ENCODE measurements at regions not wholly inside any gene's neighbourhood (a gene's known extent, or its start where the extent isn't known, plus 50 kb on each side); places are given as distances from the start of the nearest gene placed in this dataset.

DNA sequence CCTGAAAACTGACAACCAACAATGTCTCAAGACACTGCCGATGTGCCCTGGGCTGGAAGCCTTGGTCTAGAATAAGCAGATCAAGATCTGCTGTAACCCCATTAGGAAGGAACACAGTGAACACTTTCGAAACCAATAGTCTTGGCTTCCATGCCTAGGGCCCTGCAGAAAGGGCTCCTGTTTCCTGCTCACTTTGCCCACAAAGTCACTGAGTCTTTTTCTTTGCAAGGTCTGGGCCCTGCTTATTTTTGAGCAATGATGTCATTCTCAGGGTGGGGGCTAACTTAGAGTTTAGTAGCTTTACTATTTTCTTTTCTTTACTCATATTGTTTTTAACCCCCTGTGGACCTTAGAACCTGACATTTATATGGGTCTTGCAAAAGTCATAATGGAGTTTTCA, 704.2 kb upstream of the TMEM132C start:
- H3K9me1 ChIP-seq (replicated peaks; ENCODE audit: control insufficient read depth, extremely low read depth, insufficient read depth, low read length): no peaks in the 10 kb centered on the region
- no peak for TF ChIP-seq JUN (IDR thresholded peaks at IDR 0.05; ENCODE audit: borderline replicate concordance, insufficient read depth, insufficient read length, low read depth)
- TF ChIP-seq POLR2AphosphoS5 (IDR thresholded peaks at IDR 0.05; ENCODE audit: insufficient read depth, low read depth, low read length): no peak
- TF ChIP-seq EZH2 (IDR thresholded peaks at IDR 0.05; ENCODE audit: borderline replicate concordance, low read depth, low read length, severe bottlenecking): no peak
- TF ChIP-seq, protein P1, sequence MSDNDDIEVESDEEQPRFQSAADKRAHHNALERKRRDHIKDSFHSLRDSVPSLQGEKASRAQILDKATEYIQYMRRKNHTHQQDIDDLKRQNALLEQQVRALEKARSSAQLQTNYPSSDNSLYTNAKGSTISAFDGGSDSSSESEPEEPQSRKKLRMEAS (IDR thresholded peaks at IDR 0.05; ENCODE audit: insufficient read depth, insufficient read length): no peak
- TF ChIP-seq, protein P2, sequence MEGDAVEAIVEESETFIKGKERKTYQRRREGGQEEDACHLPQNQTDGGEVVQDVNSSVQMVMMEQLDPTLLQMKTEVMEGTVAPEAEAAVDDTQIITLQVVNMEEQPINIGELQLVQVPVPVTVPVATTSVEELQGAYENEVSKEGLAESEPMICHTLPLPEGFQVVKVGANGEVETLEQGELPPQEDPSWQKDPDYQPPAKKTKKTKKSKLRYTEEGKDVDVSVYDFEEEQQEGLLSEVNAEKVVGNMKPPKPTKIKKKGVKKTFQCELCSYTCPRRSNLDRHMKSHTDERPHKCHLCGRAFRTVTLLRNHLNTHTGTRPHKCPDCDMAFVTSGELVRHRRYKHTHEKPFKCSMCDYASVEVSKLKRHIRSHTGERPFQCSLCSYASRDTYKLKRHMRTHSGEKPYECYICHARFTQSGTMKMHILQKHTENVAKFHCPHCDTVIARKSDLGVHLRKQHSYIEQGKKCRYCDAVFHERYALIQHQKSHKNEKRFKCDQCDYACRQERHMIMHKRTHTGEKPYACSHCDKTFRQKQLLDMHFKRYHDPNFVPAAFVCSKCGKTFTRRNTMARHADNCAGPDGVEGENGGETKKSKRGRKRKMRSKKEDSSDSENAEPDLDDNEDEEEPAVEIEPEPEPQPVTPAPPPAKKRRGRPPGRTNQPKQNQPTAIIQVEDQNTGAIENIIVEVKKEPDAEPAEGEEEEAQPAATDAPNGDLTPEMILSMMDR (IDR thresholded peaks at IDR 0.05; ENCODE audit: extremely low read depth in 1 of 2, insufficient read depth in 1 of 2, low read depth in 1 of 2, low read length in 2 of 2): no peak
- TF ChIP-seq GATA2 (IDR thresholded peaks at IDR 0.05; ENCODE audit: insufficient read depth, insufficient read length, low read depth, low read length): no peak
- no peak for TF ChIP-seq POLR2A (IDR thresholded peaks at IDR 0.05; ENCODE audit: low read depth, low read length)
- no peak for TF ChIP-seq FOS (IDR thresholded peaks at IDR 0.05; ENCODE audit: borderline replicate concordance, insufficient read depth, low read length)
- no peak for TF ChIP-seq MYC (IDR thresholded peaks at IDR 0.05; ENCODE audit: low read depth, low read length)
- no peaks in the 10 kb centered on the region for H3K4me1 ChIP-seq (ENCODE audit: control insufficient read depth, extremely low read depth, insufficient read depth, low read length)
- H3K4me3 ChIP-seq (replicated peaks in 1 of 3; ENCODE audit: insufficient read depth in 1 of 3, low read depth in 1 of 3, low read length in 3 of 3): no peak overlapping the region
- no peak overlapping the region for H3K9ac ChIP-seq (replicated peaks; ENCODE audit: extremely low read depth, insufficient read depth, low read length)
- ChIA-PET POLR2A (no interaction called here), CTCF (interaction anchor here (0.6 kb wide), 1 partner anchor 1414 kb away, joined by 3 read pairs; no protein-coding TSS in a partner anchor)
- no peak overlapping the region for H2AFZ ChIP-seq (ENCODE audit: low read depth, low read length)
- H3K79me2 ChIP-seq (ENCODE audit: control insufficient read depth, insufficient read depth, low read length): no peaks in the 10 kb centered on the region
- no peaks in the 10 kb centered on the region for H3K36me3 ChIP-seq (ENCODE audit: control insufficient read depth in 2 of 2, extremely low read depth in 1 of 2, insufficient read depth in 2 of 2, low read length in 2 of 2)
- H4K20me1 ChIP-seq (replicated peaks; ENCODE audit: control insufficient read depth, extremely low read depth, insufficient read depth, low read length): no peaks in the 10 kb centered on the region
- H3K9me3 ChIP-seq (replicated peaks; ENCODE audit: control insufficient read depth, insufficient read depth, low read length): peaks cover 2% of the 10 kb centered on the region
- DNase-seq (ENCODE audit: low read depth, low spot score) (no peak), FAIRE-seq (no peak)
- H3K4me2 ChIP-seq (ENCODE audit: insufficient read depth, low read length): no peak overlapping the region
- dilution Hi-C loops (cut with MboI; ENCODE audit: extremely low pct_ligation_motif_present, low sequenced_read_pairs): no loop called here
- no TSS peak for BruUV-seq (replicated peaks)
- H3K27ac ChIP-seq (ENCODE audit: insufficient read depth, low read depth, low read length): no peak overlapping the region
- H3K27me3 ChIP-seq (ENCODE audit: control insufficient read depth in 2 of 2, insufficient read depth in 2 of 2, low read length in 2 of 2): no peaks in the 10 kb centered on the region
- intact Hi-C loops (cut with micrococcal nuclease): no loop called here

All from endothelial cell of umbilical vein (primary cell).